A673 (cell line): ENCODE measurements at regions not wholly inside any gene's neighbourhood (a gene's known extent, or its start where the extent isn't known, plus 50 kb on each side); places are given as distances from the start of the nearest gene placed in this dataset.

ENCODE experiments used
- BruUV-seq: library from RNA; stranded (reverse); fragments of 400-500 nt; replicated peaks from 2 replicates; lab custom pipeline; 2021; lab: Mats Ljungman, UMichigan
- CTCF ChIA-PET: fragments of 300-600 bp; sonication (Branson Sonifier 250); formaldehyde crosslinking; loops from one replicate; lab custom pipeline; 2022; ENCODE audit warnings: antibody characterized with exemption; lab: Charles Lee
- POLR2A ChIA-PET: fragments of 300-600 bp; sonication (Branson Sonifier 250); formaldehyde crosslinking; loops from one replicate; lab custom pipeline; 2022; ENCODE audit warnings: antibody characterized with exemption; ENCODE audit not compliant: low non-redundant PET; lab: Charles Lee
- DNase-seq: peaks from one replicate; pipeline ENCODE4 v3.0.0-alpha.2; 2015; ENCODE audit warnings: low spot score
- H3K27ac ChIP-seq: fragments of 200-600 bp; sonication (generic); 2 replicates; pipeline ENCODE4 v1.5.1; 2016; ENCODE audit warnings: mixed run types, low read depth, mild to moderate bottlenecking, mixed read lengths, antibody characterized with exemption, low read length; ENCODE audit not compliant: poor library complexity, severe bottlenecking
- H3K27me3 ChIP-seq: fragments of 200-600 bp; sonication (generic); replicated peaks from 2 replicates; pipeline ENCODE4 v1.6.1; 2017; ENCODE audit warnings: mixed run types, low read depth, mild to moderate bottlenecking, mixed read lengths, antibody characterized with exemption, low read length; ENCODE audit not compliant: insufficient read depth, poor library complexity
- H3K36me3 ChIP-seq: fragments of 200-600 bp; sonication (generic); 2 replicates; pipeline ENCODE4 v1.6.1; 2016; ENCODE audit warnings: mixed run types, mild to moderate bottlenecking, mixed read lengths, antibody characterized with exemption, low read length; ENCODE audit not compliant: insufficient read depth, poor library complexity, severe bottlenecking
- H3K4me1 ChIP-seq: fragments of 200-600 bp; sonication (generic); 2 replicates; pipeline ENCODE4 v1.6.1; 2017; ENCODE audit warnings: mixed run types, mild to moderate bottlenecking, mixed read lengths, antibody characterized with exemption, low read length; ENCODE audit not compliant: insufficient read depth, poor library complexity, severe bottlenecking
- H3K4me3 ChIP-seq: fragments of 200-600 bp; sonication (generic); 2 replicates; pipeline ENCODE4 v1.5.1; 2016; ENCODE audit warnings: low read depth, mixed run types, mild to moderate bottlenecking, mixed read lengths, low read length; ENCODE audit not compliant: poor library complexity, severe bottlenecking
- H3K9me3 ChIP-seq: fragments of 200-600 bp; sonication (generic); 2 replicates; pipeline ENCODE4 v1.6.1; 2016; ENCODE audit warnings: mixed run types, low read depth, mild to moderate bottlenecking, mixed read lengths, antibody characterized with exemption, low read length; ENCODE audit not compliant: poor library complexity, severe bottlenecking
- EZH2 ChIP-seq: fragments of 200-600 bp; sonication (generic); IDR thresholded peaks from 2 replicates; pipeline ENCODE4 v1.6.1; 2017; ENCODE audit warnings: borderline replicate concordance, low read depth, mild to moderate bottlenecking, mixed read lengths, antibody characterized with exemption, low read length; ENCODE audit not compliant: poor library complexity, severe bottlenecking
- intact Hi-C: fragments of 100-400 bp; cut with micrococcal nuclease; formaldehyde crosslinking; loops from one replicate; pipeline ENCODE4 v1.10.0; 2022; ENCODE audit not compliant: unreplicated experiment
- TF ChIP-seq, protein P1 (sequence below): fragments of 300-800, 200-600 bp; sonication (generic); conservative IDR thresholded peaks from 2 replicates; pipeline ENCODE4 v1.5.1; 2017; ENCODE audit warnings: low read depth, mild to moderate bottlenecking, antibody characterized with exemption, low read length, moderate library complexity, mixed read lengths

DNA sequence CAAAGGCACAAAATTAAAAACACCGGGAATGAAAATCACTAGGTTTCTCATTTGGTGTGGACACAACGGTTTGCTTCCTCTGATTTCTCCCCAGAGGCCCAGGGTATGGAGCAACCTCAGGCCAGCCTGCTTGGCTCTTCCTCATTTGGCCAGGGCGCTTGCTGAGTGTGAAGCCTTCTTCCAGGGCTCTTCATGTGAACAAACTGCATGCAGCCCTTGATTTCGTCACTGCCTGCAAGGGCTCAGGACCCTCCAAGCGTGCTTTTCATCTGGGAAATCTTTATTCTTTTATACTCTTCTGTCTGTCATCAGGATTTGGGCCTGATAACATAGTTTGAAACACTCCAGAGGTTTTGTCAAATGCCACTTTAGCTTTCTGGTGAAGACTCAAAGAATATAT lies 122.6 kb upstream of the KLF4 start:
- no peaks in the 10 kb centered on the region for H3K9me3 ChIP-seq
- no peak overlapping the region for H3K4me3 ChIP-seq
- intact Hi-C loops = no loop called here
- H3K27ac ChIP-seq = no peak overlapping the region
- no peak for DNase-seq
- H3K36me3 ChIP-seq = no peaks in the 10 kb centered on the region
- H3K4me1 ChIP-seq = no peaks in the 10 kb centered on the region
- BruUV-seq = no TSS peak
- ChIA-PET POLR2A (no interaction called here), CTCF (no interaction called here)
- H3K27me3 ChIP-seq = no peaks in the 10 kb centered on the region
- no peak for TF ChIP-seq EZH2
- TF ChIP-seq, protein P1, sequence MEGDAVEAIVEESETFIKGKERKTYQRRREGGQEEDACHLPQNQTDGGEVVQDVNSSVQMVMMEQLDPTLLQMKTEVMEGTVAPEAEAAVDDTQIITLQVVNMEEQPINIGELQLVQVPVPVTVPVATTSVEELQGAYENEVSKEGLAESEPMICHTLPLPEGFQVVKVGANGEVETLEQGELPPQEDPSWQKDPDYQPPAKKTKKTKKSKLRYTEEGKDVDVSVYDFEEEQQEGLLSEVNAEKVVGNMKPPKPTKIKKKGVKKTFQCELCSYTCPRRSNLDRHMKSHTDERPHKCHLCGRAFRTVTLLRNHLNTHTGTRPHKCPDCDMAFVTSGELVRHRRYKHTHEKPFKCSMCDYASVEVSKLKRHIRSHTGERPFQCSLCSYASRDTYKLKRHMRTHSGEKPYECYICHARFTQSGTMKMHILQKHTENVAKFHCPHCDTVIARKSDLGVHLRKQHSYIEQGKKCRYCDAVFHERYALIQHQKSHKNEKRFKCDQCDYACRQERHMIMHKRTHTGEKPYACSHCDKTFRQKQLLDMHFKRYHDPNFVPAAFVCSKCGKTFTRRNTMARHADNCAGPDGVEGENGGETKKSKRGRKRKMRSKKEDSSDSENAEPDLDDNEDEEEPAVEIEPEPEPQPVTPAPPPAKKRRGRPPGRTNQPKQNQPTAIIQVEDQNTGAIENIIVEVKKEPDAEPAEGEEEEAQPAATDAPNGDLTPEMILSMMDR = no peak

DNA sequence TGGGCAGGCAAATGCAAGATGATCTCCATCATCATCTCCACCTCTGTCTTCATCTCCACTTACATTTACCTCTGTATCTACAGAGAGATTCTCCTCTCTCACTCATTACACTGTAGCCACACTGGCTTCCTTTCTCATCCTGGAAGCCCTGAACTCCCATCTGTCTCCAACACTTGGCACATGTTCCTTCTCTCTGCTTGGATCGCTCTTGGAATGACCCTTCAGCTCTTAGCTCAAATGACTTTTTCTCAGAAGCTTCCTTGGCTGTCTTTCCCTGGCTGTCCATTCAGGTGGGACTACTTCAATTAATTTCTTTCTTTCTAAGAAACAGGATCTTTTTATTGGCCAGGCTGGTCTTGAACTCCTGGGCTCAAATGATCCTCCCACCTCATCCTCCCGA lies 120.0 kb upstream of the KLF4 start:
- intact Hi-C loops = no loop called here
- Histone ChIP-seq H3K27me3 (no peaks in the 10 kb centered on the region), H3K27ac (no peak overlapping the region), H3K4me1 (no peaks in the 10 kb centered on the region), H3K9me3 (no peaks in the 10 kb centered on the region), H3K4me3 (no peak overlapping the region), H3K36me3 (no peaks in the 10 kb centered on the region)
- TF ChIP-seq EZH2 = no peak
- TF ChIP-seq, protein P1 = no peak
- CTCF ChIA-PET = no interaction called here
- POLR2A ChIA-PET = no interaction called here
- no peak for DNase-seq
- no TSS peak for BruUV-seq

DNA sequence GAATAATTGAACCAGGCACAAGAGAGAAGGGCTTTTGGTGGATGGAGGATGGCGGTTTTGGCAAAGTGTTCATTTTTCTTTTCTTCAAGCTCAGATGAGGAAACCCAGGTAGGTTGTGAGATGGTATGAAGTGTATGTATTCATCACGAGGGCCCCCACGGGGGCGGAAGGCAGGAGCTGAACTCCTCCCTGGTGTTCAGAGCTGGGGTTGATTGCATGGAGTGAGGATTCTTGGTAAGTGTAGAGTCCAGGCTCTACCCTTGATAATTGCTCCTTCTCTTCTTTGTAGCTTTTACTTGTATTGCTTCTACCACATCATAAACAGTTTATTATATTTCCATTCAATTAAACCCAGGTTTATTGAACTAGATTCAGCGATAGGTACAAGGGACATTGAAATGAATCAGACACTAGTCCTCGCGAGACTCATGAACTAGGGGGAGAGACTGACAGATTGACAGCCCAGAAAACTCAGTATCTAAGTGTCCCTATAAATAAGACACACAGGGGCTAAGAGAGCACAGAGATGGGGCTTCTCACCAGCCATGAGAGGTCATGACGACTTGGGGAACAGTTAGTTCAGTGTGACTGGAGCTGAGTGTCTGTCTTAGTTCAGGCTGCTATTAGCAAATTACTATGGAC lies 116.7 kb upstream of the KLF4 start:
- Histone ChIP-seq H3K36me3 (no peaks in the 10 kb centered on the region), H3K9me3 (no peaks in the 10 kb centered on the region), H3K4me3 (no peak overlapping the region), H3K27me3 (no peaks in the 10 kb centered on the region), H3K4me1 (no peaks in the 10 kb centered on the region), H3K27ac (no peak overlapping the region)
- CTCF ChIA-PET = no interaction called here
- POLR2A ChIA-PET = no interaction called here
- intact Hi-C loops = no loop called here
- TF ChIP-seq, protein P1 = no peak
- no peak for TF ChIP-seq EZH2
- BruUV-seq = no TSS peak
- no peak for DNase-seq
